OCI-LY1 (cell line): ENCODE measurements at regions not wholly inside any gene's neighbourhood (a gene's known extent, or its start where the extent isn't known, plus 50 kb on each side); places are given as distances from the start of the nearest gene placed in this dataset.

Experiments
- CTCF ChIP-seq: fragments of 200-600 bp; sonication (generic), shearing (Covaris generic); IDR thresholded peaks from 2 replicates; pipeline ENCODE4 v1.5.1; 2017; ENCODE audit warnings: mild to moderate bottlenecking, antibody characterized with exemption, low read length, moderate library complexity, mixed read lengths
- EZH2 ChIP-seq: fragments of 200-600 bp; sonication (generic), shearing (Covaris generic); IDR thresholded peaks from 2 replicates; pipeline ENCODE4 v1.8.0; 2017; ENCODE audit warnings: borderline replicate concordance, mixed run types, mild to moderate bottlenecking, antibody characterized with exemption, low read length, moderate library complexity, mixed read lengths

GRCh38 chr6:168232989-168233874 is 86.3 kb downstream of the DACT2 start:
- TF ChIP-seq CTCF (no peak), EZH2 (no peak)
